GM18861 (cell line): ENCODE measurements at regions not wholly inside any gene's neighbourhood (a gene's known extent, or its start where the extent isn't known, plus 50 kb on each side); places are given as distances from the start of the nearest gene placed in this dataset.

Experiments used
- ATAC-seq: cut with Tn5 transposase; IDR thresholded peaks from one replicate; pipeline ENCODE4 v1.9.1; 2021; ENCODE audit not compliant: unreplicated experiment

GRCh38 chr7:33807779-33808482 is 97.4 kb upstream of the BMPER start:
- no peak for ATAC-seq

GRCh38 chr7:33809228-33809627 is 96.1 kb upstream of the BMPER start:
- ATAC-seq: no peak

GRCh38 chr7:33810356-33810755 is 95.0 kb upstream of the BMPER start:
- ATAC-seq: no peak

- ATAC-seq: no peak
Observed at GRCh38 chr7:33813331-33813730, 92.0 kb upstream of the BMPER start.

- ATAC-seq: no peak
Observed at GRCh38 chr7:33814400-33814799, 90.9 kb upstream of the BMPER start.

GRCh38 chr7:33814936-33815335 is 90.4 kb upstream of the BMPER start:
- no peak for ATAC-seq

- ATAC-seq: no peak
Observed at GRCh38 chr7:33815336-33815735, 90.0 kb upstream of the BMPER start.

- no peak for ATAC-seq
Observed at GRCh38 chr7:33816106-33816505, 89.2 kb upstream of the BMPER start.

GRCh38 chr7:33819658-33820057 is 85.7 kb upstream of the BMPER start:
- ATAC-seq: no peak

GRCh38 chr7:33820206-33820605 is 85.1 kb upstream of the BMPER start:
- no peak for ATAC-seq

- ATAC-seq: no peak
Observed at GRCh38 chr7:33821970-33822369, 83.4 kb upstream of the BMPER start.

- no peak for ATAC-seq
Observed at GRCh38 chr7:33823913-33824312, 81.4 kb upstream of the BMPER start.

GRCh38 chr7:33824911-33825459 is 80.4 kb upstream of the BMPER start:
- ATAC-seq: no peak

- no peak for ATAC-seq
Observed at GRCh38 chr7:33825644-33826043, 79.7 kb upstream of the BMPER start.

- no peak for ATAC-seq
Observed at GRCh38 chr7:33829536-33829935, 75.8 kb upstream of the BMPER start.

GRCh38 chr7:33831389-33832141 is 73.8 kb upstream of the BMPER start:
- ATAC-seq: no peak

GRCh38 chr7:33832271-33832721 is 73.0 kb upstream of the BMPER start:
- ATAC-seq: no peak

- ATAC-seq: no peak
Observed at GRCh38 chr7:33836797-33837355, 68.5 kb upstream of the BMPER start.

GRCh38 chr7:33837356-33837851 is 67.9 kb upstream of the BMPER start:
- ATAC-seq: no peak

GRCh38 chr7:33841031-33841430 is 64.3 kb upstream of the BMPER start:
- no peak for ATAC-seq

- ATAC-seq: no peak
Observed at GRCh38 chr7:33841705-33842129, 63.6 kb upstream of the BMPER start.

- ATAC-seq: no peak
Observed at GRCh38 chr7:33842150-33842549, 63.2 kb upstream of the BMPER start.
